ENCODE measurements at regions not wholly inside any gene's neighbourhood (a gene's known extent, or its start where the extent isn't known, plus 50 kb on each side); places are given as distances from the start of the nearest gene placed in this dataset.
"Not testable (repeated sequence)": the region's sequence is repeated elsewhere in the genome, so short reads cannot be mapped to it uniquely, and the experiment has no call there.

DNA sequence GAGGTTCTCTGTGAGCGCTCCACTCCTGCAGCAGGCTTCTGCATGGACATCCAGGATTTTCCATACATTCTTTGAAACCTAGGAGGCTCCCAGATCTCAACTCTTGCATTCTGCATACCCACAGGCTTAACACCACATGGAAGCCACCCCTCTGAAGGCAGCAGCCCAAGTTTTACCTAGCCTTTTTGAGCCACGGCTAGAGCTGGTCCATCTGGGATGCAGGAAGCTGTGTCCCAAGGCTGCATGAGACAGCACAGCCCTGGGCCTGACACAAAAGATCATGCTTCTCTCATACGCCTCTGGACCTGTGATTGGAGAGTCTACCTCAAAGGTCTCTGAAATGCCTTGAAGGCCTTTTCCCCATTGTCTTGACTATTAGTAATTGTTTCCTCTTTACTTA, 53.6 kb upstream of the RPRM start:
- in situ Hi-C loops (cut with HindIII; ENCODE audit: low pct_ligation_motif_present, low sequenced_read_pairs) = no loop called here
- TF ChIP-seq, protein P1, sequence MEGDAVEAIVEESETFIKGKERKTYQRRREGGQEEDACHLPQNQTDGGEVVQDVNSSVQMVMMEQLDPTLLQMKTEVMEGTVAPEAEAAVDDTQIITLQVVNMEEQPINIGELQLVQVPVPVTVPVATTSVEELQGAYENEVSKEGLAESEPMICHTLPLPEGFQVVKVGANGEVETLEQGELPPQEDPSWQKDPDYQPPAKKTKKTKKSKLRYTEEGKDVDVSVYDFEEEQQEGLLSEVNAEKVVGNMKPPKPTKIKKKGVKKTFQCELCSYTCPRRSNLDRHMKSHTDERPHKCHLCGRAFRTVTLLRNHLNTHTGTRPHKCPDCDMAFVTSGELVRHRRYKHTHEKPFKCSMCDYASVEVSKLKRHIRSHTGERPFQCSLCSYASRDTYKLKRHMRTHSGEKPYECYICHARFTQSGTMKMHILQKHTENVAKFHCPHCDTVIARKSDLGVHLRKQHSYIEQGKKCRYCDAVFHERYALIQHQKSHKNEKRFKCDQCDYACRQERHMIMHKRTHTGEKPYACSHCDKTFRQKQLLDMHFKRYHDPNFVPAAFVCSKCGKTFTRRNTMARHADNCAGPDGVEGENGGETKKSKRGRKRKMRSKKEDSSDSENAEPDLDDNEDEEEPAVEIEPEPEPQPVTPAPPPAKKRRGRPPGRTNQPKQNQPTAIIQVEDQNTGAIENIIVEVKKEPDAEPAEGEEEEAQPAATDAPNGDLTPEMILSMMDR (IDR thresholded peaks at IDR 0.05; ENCODE audit: low read depth, low read length, missing control alignments) = no peak
- H3K4me3 ChIP-seq (ENCODE audit: low read depth, low read length) = no peak overlapping the region
- no peaks in the 10 kb centered on the region for H3K27me3 ChIP-seq (replicated peaks)
- DNase-seq = no peak
- no peak overlapping the region for H3K27ac ChIP-seq
- no peaks in the 10 kb centered on the region for H3K36me3 ChIP-seq (replicated peaks)

DNA sequence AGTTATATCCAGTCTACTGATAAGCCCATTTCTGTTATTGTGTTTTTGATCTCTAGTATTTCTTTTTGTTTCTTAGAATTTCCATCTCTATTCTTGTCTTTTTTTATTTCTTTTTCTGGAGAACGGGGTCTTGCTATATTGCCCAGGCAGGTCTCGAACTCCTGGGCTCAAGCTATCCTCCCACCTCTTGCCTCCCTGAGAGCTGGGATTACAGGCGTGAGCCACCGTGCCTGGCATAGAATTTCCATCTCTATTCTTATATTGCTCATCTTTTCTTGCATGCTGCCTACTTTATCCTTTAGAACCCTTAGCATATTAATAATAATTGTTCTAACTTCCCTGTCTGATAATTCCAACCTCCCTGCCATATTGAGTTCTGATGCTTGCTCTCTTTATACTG, 55.2 kb upstream of the RPRM start:
- H3K27ac ChIP-seq; in situ Hi-C loops (cut with HindIII; ENCODE audit: low pct_ligation_motif_present, low sequenced_read_pairs); H3K36me3 ChIP-seq (replicated peaks); H3K4me3 ChIP-seq (ENCODE audit: low read depth, low read length); H3K27me3 ChIP-seq (replicated peaks); DNase-seq: not testable (repeated sequence)

DNA sequence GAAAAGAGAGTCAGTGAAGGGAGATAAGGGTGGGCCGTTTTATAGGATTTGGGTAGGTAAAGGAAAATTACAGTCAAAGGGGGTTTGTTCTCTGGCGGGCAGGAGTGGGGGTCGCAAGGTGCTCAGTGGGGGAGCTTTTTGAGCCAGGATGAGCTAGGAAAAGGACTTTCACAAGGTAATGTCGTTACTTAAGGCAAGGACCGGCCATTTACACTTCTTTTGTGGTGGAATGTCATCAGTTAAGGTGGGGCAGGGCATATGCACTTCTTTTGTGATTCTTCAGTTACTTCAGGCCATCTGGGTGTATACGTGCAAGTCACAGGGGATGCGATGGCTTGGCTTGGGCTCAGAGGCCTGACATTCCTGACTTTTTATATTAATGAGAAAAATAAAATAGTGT, 56.0 kb upstream of the RPRM start:
- DNase-seq; H3K36me3 ChIP-seq (replicated peaks); H3K4me3 ChIP-seq (ENCODE audit: low read depth, low read length); H3K27ac ChIP-seq; H3K27me3 ChIP-seq (replicated peaks); in situ Hi-C loops (cut with HindIII; ENCODE audit: low pct_ligation_motif_present, low sequenced_read_pairs): not testable (repeated sequence)

DNA sequence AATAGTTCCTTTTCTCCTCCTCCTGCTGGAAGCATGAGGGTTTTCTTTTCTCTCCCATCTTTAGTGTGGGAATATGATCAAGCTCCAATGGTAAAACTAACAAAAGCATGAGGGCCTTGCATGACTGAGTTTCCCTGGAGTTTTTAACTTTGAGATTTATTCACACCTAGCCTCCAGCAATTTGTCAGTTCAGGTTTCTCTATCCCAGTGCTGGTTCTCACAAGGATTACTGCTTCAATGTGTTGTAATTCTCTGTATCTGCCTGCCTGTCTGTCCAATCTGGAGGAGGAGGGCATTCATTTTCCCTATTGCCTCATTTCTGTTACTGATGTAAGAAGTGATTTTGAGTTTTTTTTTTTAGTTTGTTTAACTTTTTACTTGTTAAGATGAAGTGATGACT, 57.6 kb upstream of the RPRM start:
- Histone ChIP-seq H3K27ac (no peak overlapping the region), H3K4me3 (ENCODE audit: low read depth, low read length) (no peak overlapping the region), H3K27me3 (replicated peaks) (no peaks in the 10 kb centered on the region), H3K36me3 (replicated peaks) (no peaks in the 10 kb centered on the region)
- in situ Hi-C loops (cut with HindIII; ENCODE audit: low pct_ligation_motif_present, low sequenced_read_pairs) = no loop called here
- TF ChIP-seq, protein P1 (IDR thresholded peaks at IDR 0.05; ENCODE audit: low read depth, low read length, missing control alignments) = no peak
- no peak for DNase-seq

DNA sequence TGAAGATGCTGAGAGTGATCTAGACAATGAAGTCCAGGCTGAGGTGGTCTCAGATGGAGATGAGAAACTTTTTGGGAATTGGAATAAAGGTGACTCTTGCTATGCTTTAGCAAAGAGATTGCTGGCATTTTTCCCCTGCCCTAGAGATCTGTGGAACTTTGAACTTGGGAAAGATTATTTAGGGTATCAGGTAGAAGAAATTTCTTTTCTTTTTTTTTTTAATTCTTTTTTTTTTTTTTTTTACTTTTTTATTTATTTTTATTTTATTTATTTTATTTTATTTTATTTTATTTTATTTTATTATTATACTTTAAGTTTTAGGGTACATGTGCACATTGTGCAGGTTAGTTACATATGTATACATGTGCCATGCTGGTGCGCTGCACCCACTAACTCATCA, 59.5 kb upstream of the RPRM start:
- H3K27me3 ChIP-seq (replicated peaks); DNase-seq; in situ Hi-C loops (cut with HindIII; ENCODE audit: low pct_ligation_motif_present, low sequenced_read_pairs); H3K4me3 ChIP-seq (ENCODE audit: low read depth, low read length); H3K27ac ChIP-seq; H3K36me3 ChIP-seq (replicated peaks): not testable (repeated sequence)

DNA sequence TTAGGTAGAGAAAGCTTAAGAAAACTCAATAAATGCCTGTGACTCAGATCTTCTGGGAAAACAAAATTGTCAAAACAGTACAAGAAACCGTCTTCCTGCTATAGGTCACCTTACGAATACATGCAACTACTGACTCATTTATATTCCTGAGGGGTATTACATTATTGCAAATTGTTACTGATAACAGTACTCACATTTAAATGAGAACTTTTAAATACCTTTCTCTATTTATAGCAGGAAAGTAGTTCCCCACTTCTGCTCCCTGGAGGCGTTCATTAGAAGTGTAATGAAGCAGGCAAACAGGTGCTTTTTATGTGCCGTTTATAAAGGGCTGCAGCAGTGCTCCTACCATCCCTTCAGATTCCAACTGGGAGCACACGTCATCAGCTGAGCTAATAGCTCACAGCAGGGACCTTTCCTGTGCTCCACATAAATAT, 65.1 kb upstream of the RPRM start:
- in situ Hi-C loops (cut with HindIII; ENCODE audit: low pct_ligation_motif_present, low sequenced_read_pairs) = no loop called here
- Histone ChIP-seq H3K27ac (no peak overlapping the region), H3K4me3 (ENCODE audit: low read depth, low read length) (no peak overlapping the region), H3K36me3 (replicated peaks) (no peaks in the 10 kb centered on the region), H3K27me3 (replicated peaks) (no peaks in the 10 kb centered on the region)
- TF ChIP-seq, protein P1 (IDR thresholded peaks at IDR 0.05; ENCODE audit: low read depth, low read length, missing control alignments) = no peak
- no peak for DNase-seq

DNA sequence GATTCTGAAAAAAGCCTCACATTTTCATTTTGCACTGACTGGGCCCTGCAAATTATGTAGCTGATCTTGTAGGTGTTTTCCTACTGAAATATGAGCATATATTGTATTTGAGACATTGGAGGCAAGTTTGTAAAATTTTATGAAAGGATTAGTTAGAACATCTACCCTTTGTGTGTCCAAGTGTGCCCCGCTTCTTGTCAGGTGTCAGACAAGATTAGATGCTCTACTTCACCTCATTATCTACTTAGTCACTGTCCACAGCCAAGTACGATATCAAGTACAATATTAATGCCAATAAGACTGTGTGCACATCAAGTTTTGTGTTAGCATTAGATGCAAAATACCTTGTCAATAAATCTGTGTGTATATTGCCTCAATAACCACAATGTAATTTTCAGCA, 67.8 kb upstream of the RPRM start:
- in situ Hi-C loops (cut with HindIII; ENCODE audit: low pct_ligation_motif_present, low sequenced_read_pairs) = no loop called here

More for the DNA sequence above, 67.8 kb upstream of the RPRM start:
- no peak overlapping the region for H3K4me3 ChIP-seq (ENCODE audit: low read depth, low read length)
- H3K27ac ChIP-seq = no peak overlapping the region
- H3K27me3 ChIP-seq (replicated peaks) = no peaks in the 10 kb centered on the region
- no peaks in the 10 kb centered on the region for H3K36me3 ChIP-seq (replicated peaks)
- TF ChIP-seq, protein P1 (IDR thresholded peaks at IDR 0.05; ENCODE audit: low read depth, low read length, missing control alignments) = no peak
- DNase-seq = no peak
